CD4-positive, alpha-beta T cell (primary cell): ENCODE measurements at regions not wholly inside any gene's neighbourhood (a gene's known extent, or its start where the extent isn't known, plus 50 kb on each side); places are given as distances from the start of the nearest gene placed in this dataset.

Source experiments
- ATAC-seq: fragments of 200-7000 bp; cut with Tn5 transposase; one replicate; pipeline ENCODE4 v1.10.0; 2022; ENCODE audit warnings: mild to moderate bottlenecking; ENCODE audit not compliant: poor library complexity
- CTCF ChIA-PET: fragments of 350-600 bp; sonication (Branson Sonifier 250); formaldehyde crosslinking; loops from one replicate; lab custom pipeline; 2021; ENCODE audit warnings: antibody characterized with exemption, inconsistent platforms; lab: Charles Lee
- POLR2A ChIA-PET: fragments of 350-600 bp; sonication (Branson Sonifier 250); formaldehyde crosslinking; loops from one replicate; lab custom pipeline; 2021; ENCODE audit warnings: antibody characterized with exemption, inconsistent platforms; lab: Charles Lee
- DNase-seq, 14 experiments: peaks; one replicate each; pipeline ENCODE4 v3.0.0-alpha.2; 2013 to 2020; ENCODE audit warnings: mixed read lengths in 2 of 14
- H3K27ac ChIP-seq, 2 donors: one replicate each; pipeline versions ENCODE4 v1.5.1 to v1.7.0; 2013; ENCODE audit warnings: low read length in 2 of 2, low read depth in 1 of 2, mild to moderate bottlenecking in 1 of 2
- H3K27me3 ChIP-seq, 2 experiments: 1 replicate in 1 of 2; 2 replicates in 1 of 2; pipeline versions ENCODE4 v1.6.1 to v1.7.0; 2013; ENCODE audit warnings: low read length in 2 of 2, control low read depth in 1 of 2, mild to moderate bottlenecking in 1 of 2, moderate library complexity in 1 of 2; ENCODE audit not compliant: insufficient read depth in 2 of 2, control insufficient read depth in 1 of 2
- H3K36me3 ChIP-seq: one replicate; pipeline ENCODE4 v1.6.1; 2013; ENCODE audit warnings: low read length, control low read depth; ENCODE audit not compliant: insufficient read depth
- H3K4me1 ChIP-seq: one replicate; pipeline ENCODE4 v1.6.1; 2013; ENCODE audit warnings: low read length, control low read depth; ENCODE audit not compliant: insufficient read depth
- H3K4me3 ChIP-seq: one replicate; pipeline ENCODE4 v1.5.1; 2013; ENCODE audit warnings: mild to moderate bottlenecking, low read length, moderate library complexity
- H3K9me3 ChIP-seq, 2 experiments: 1 replicate in 1 of 2; 2 replicates in 1 of 2; pipeline versions ENCODE4 v1.6.1 to v1.7.0; 2013; ENCODE audit warnings: low read length in 2 of 2, mild to moderate bottlenecking in 2 of 2, control low read depth in 1 of 2, moderate library complexity in 1 of 2; ENCODE audit not compliant: control insufficient read depth in 1 of 2, insufficient read depth in 1 of 2
- H3K27ac Mint-ChIP-seq: one replicate; pipeline ENCODE4 v1.8.0; 2020; ENCODE audit warnings: mixed read lengths
- H3K27me3 Mint-ChIP-seq: one replicate; pipeline ENCODE4 v1.8.0; 2021; ENCODE audit warnings: mixed read lengths
- H3K36me3 Mint-ChIP-seq: one replicate; pipeline ENCODE4 v1.8.0; 2021; ENCODE audit warnings: low read depth, mixed read lengths
- H3K4me1 Mint-ChIP-seq: one replicate; pipeline ENCODE4 v1.8.0; 2021; ENCODE audit warnings: low read depth, mixed read lengths
- H3K4me3 Mint-ChIP-seq: one replicate; pipeline ENCODE4 v1.8.0; 2020; ENCODE audit warnings: mild to moderate bottlenecking, mixed read lengths
- H3K9me3 Mint-ChIP-seq: one replicate; pipeline ENCODE4 v1.8.0; 2020; ENCODE audit warnings: mixed read lengths
- intact Hi-C, 2 experiments: fragments of 100-400 bp; cut with DNase I in 1 of 2; cut with micrococcal nuclease in 1 of 2; formaldehyde crosslinking; loops; one replicate each; pipeline versions ENCODE4 v1.15.1 to v1.9.0; 2023 to 2025; cut with DNase I, micrococcal nuclease
- TF ChIP-seq, protein P1 (sequence below): fragments of 200-600 bp; IDR thresholded peaks from one replicate; pipeline ENCODE4 v1.8.0; 2022; ENCODE audit warnings: antibody characterized with exemption, mild to moderate bottlenecking

GRCh38 chr9:115672477-115673316, 480.9 kb upstream of the PAPPA start:
- H3K27me3 Mint-ChIP-seq = no peaks in the 10 kb centered on the region
- ATAC-seq (no peak), DNase-seq (no peak)
- peaks cover 2% of the 10 kb centered on the region for H3K9me3 Mint-ChIP-seq
- H3K36me3 ChIP-seq = no peaks in the 10 kb centered on the region
- CTCF ChIA-PET = no interaction called here
- H3K27ac ChIP-seq = no peak overlapping the region
- H3K9me3 ChIP-seq = no peaks in the 10 kb centered on the region
- H3K4me1 Mint-ChIP-seq = no peaks in the 10 kb centered on the region
- intact Hi-C loops = no loop called here
- no peaks in the 10 kb centered on the region for H3K4me1 ChIP-seq
- H3K4me3 Mint-ChIP-seq = no peak overlapping the region
- H3K27me3 ChIP-seq = no peaks in the 10 kb centered on the region
- H3K4me3 ChIP-seq = no peak overlapping the region
- TF ChIP-seq, protein P1, sequence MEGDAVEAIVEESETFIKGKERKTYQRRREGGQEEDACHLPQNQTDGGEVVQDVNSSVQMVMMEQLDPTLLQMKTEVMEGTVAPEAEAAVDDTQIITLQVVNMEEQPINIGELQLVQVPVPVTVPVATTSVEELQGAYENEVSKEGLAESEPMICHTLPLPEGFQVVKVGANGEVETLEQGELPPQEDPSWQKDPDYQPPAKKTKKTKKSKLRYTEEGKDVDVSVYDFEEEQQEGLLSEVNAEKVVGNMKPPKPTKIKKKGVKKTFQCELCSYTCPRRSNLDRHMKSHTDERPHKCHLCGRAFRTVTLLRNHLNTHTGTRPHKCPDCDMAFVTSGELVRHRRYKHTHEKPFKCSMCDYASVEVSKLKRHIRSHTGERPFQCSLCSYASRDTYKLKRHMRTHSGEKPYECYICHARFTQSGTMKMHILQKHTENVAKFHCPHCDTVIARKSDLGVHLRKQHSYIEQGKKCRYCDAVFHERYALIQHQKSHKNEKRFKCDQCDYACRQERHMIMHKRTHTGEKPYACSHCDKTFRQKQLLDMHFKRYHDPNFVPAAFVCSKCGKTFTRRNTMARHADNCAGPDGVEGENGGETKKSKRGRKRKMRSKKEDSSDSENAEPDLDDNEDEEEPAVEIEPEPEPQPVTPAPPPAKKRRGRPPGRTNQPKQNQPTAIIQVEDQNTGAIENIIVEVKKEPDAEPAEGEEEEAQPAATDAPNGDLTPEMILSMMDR = no peak
- H3K27ac Mint-ChIP-seq = no peak overlapping the region
- H3K36me3 Mint-ChIP-seq = no peaks in the 10 kb centered on the region
- POLR2A ChIA-PET = no interaction called here

DNA sequence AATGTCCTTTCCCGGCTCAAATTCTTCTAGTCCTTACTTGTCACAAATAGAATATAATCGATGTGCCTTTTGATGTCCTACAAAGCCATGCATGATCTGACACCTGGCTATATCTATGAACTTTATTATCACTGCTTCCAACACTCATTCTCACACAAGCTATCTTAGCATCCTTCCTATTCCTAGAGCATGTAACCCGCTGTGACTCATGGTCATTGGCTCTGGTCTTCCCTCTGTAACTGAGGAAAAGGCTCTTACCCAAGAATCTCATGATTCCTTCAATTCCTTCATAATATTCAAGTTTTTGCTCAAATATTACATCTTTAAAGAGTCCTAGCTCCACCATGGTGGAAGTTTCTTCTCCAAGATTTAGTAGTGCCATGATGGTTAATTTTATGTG, 480.0 kb upstream of the PAPPA start:
- POLR2A ChIA-PET = no interaction called here
- Mint-ChIP-seq H3K9me3 (peaks cover 2% of the 10 kb centered on the region), H3K4me3 (no peak overlapping the region), H3K36me3 (no peaks in the 10 kb centered on the region), H3K27me3 (no peaks in the 10 kb centered on the region), H3K27ac (no peak overlapping the region), H3K4me1 (no peaks in the 10 kb centered on the region)
- intact Hi-C loops = no loop called here
- no peak for ATAC-seq
- no peak for DNase-seq
- TF ChIP-seq, protein P1 = no peak
- no peaks in the 10 kb centered on the region for H3K4me1 ChIP-seq
- no peaks in the 10 kb centered on the region for H3K27me3 ChIP-seq
- no peaks in the 10 kb centered on the region for H3K9me3 ChIP-seq
- no peaks in the 10 kb centered on the region for H3K36me3 ChIP-seq
- CTCF ChIA-PET = no interaction called here
- no peak overlapping the region for H3K4me3 ChIP-seq
- H3K27ac ChIP-seq = no peak overlapping the region

GRCh38 chr9:115674091-115674490, 479.5 kb upstream of the PAPPA start:
- POLR2A ChIA-PET = no interaction called here
- intact Hi-C loops = no loop called here

More at GRCh38 chr9:115674091-115674490, 479.5 kb upstream of the PAPPA start:
- DNase-seq = no peak
- Mint-ChIP-seq H3K36me3 (no peaks in the 10 kb centered on the region), H3K4me1 (no peaks in the 10 kb centered on the region), H3K27me3 (no peaks in the 10 kb centered on the region), H3K4me3 (no peak overlapping the region), H3K27ac (no peak overlapping the region), H3K9me3 (peaks cover 2% of the 10 kb centered on the region)
- no peak for ATAC-seq
- H3K4me1 ChIP-seq = no peaks in the 10 kb centered on the region
- no peaks in the 10 kb centered on the region for H3K9me3 ChIP-seq
- H3K4me3 ChIP-seq = no peak overlapping the region
- CTCF ChIA-PET = no interaction called here
- H3K36me3 ChIP-seq = no peaks in the 10 kb centered on the region
- H3K27ac ChIP-seq = no peak overlapping the region
- no peaks in the 10 kb centered on the region for H3K27me3 ChIP-seq
- TF ChIP-seq, protein P1 = no peak
